Osteoblast (primary cell): ENCODE measurements at regions not wholly inside any gene's neighbourhood (a gene's known extent, or its start where the extent isn't known, plus 50 kb on each side); places are given as distances from the start of the nearest gene placed in this dataset.
"Not testable (repeated sequence)": the region's sequence is repeated elsewhere in the genome, so short reads cannot be mapped to it uniquely, and the experiment has no call there.

Experiments used
- DNase-seq: peaks from one replicate; pipeline ENCODE4 v3.0.0; 2011; ENCODE audit warnings: low spot score, mixed read lengths; ENCODE audit not compliant: insufficient read length; ENCODE audit errors: missing footprints
- H2AFZ ChIP-seq: 2 replicates; pipeline ENCODE4 v1.6.0; 2011; ENCODE audit warnings: mild to moderate bottlenecking, low read length
- H3K27ac ChIP-seq: 2 replicates; pipeline ENCODE4 v1.5.1; 2011; ENCODE audit warnings: mild to moderate bottlenecking, low read depth, low read length, moderate library complexity
- H3K27me3 ChIP-seq: 2 replicates; pipeline ENCODE4 v1.6.0; 2012; ENCODE audit warnings: mild to moderate bottlenecking, control low read depth, inconsistent platforms, low read length, moderate library complexity; ENCODE audit not compliant: insufficient read depth
- H3K36me3 ChIP-seq: 2 replicates; pipeline ENCODE4 v1.5.1; 2011; ENCODE audit warnings: mild to moderate bottlenecking, low read length, control low read depth, moderate library complexity; ENCODE audit not compliant: insufficient read depth
- H3K4me1 ChIP-seq: 2 replicates; pipeline ENCODE4 v1.5.1; 2011; ENCODE audit warnings: mild to moderate bottlenecking, low read length, control low read depth, moderate library complexity; ENCODE audit not compliant: insufficient read depth
- H3K4me2 ChIP-seq: 2 replicates; pipeline ENCODE4 v1.6.0; 2011; ENCODE audit warnings: mild to moderate bottlenecking, low read length; ENCODE audit not compliant: insufficient read depth
- H3K4me3 ChIP-seq: fragments of 200-600 bp; sonication (generic); 3 replicates; pipeline ENCODE4 v1.5.1; 2012; ENCODE audit warnings: mild to moderate bottlenecking, low read length, inconsistent platforms; ENCODE audit not compliant: insufficient read depth
- H3K79me2 ChIP-seq: 2 replicates; pipeline ENCODE4 v1.6.0; 2012; ENCODE audit warnings: mild to moderate bottlenecking, low read length, control low read depth, inconsistent platforms; ENCODE audit not compliant: insufficient read depth
- H3K9me3 ChIP-seq: 2 replicates; pipeline ENCODE4 v1.5.1; 2011; ENCODE audit warnings: low read depth, low read length, control low read depth
- H4K20me1 ChIP-seq: 2 replicates; pipeline ENCODE4 v1.6.0; 2012; ENCODE audit warnings: mild to moderate bottlenecking, low read length, control low read depth; ENCODE audit not compliant: insufficient read depth
- TF ChIP-seq, protein P1 (sequence below): IDR thresholded peaks from 2 replicates; pipeline ENCODE4 v1.5.1; 2011; ENCODE audit warnings: mild to moderate bottlenecking, low read depth, low read length, moderate library complexity; ENCODE audit errors: extremely low read depth

DNA sequence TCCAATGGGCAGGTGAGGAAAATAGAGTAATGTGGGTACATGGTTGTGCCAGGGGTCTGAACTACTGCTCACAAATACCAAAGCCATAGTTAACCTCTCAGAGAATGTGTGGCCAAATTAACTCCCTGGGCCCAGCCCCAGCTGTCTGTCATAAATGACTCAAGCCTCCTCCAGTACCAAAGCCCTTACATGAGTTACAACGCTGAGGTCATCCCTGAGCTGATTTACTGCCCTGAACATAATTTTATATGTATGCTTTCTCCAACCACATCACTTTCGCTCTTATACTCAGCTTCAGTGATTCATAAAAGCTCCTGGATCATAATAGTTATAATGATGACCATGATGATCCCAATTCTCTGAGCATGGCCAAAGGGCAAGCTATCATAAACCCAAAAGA is 283.9 kb downstream of the NKX6-1 start:
- Histone ChIP-seq H3K27me3 (no peaks in the 10 kb centered on the region), H3K27ac (no peak overlapping the region), H4K20me1 (no peaks in the 10 kb centered on the region), H3K9me3 (no peaks in the 10 kb centered on the region), H3K4me1 (no peaks in the 10 kb centered on the region), H3K79me2 (no peaks in the 10 kb centered on the region), H2AFZ (no peak overlapping the region), H3K4me2 (no peak overlapping the region), H3K36me3 (no peaks in the 10 kb centered on the region), H3K4me3 (no peak overlapping the region)
- no peak for DNase-seq
- TF ChIP-seq, protein P1, sequence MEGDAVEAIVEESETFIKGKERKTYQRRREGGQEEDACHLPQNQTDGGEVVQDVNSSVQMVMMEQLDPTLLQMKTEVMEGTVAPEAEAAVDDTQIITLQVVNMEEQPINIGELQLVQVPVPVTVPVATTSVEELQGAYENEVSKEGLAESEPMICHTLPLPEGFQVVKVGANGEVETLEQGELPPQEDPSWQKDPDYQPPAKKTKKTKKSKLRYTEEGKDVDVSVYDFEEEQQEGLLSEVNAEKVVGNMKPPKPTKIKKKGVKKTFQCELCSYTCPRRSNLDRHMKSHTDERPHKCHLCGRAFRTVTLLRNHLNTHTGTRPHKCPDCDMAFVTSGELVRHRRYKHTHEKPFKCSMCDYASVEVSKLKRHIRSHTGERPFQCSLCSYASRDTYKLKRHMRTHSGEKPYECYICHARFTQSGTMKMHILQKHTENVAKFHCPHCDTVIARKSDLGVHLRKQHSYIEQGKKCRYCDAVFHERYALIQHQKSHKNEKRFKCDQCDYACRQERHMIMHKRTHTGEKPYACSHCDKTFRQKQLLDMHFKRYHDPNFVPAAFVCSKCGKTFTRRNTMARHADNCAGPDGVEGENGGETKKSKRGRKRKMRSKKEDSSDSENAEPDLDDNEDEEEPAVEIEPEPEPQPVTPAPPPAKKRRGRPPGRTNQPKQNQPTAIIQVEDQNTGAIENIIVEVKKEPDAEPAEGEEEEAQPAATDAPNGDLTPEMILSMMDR, result no peak

GRCh38 chr4:84206226-84206625 is 292.9 kb downstream of the NKX6-1 start:
- H3K79me2 ChIP-seq, H3K27ac ChIP-seq, H3K9me3 ChIP-seq, H3K4me1 ChIP-seq, DNase-seq, H3K36me3 ChIP-seq, H3K4me3 ChIP-seq, H3K27me3 ChIP-seq, H2AFZ ChIP-seq, H3K4me2 ChIP-seq, H4K20me1 ChIP-seq: not testable (repeated sequence)

DNA sequence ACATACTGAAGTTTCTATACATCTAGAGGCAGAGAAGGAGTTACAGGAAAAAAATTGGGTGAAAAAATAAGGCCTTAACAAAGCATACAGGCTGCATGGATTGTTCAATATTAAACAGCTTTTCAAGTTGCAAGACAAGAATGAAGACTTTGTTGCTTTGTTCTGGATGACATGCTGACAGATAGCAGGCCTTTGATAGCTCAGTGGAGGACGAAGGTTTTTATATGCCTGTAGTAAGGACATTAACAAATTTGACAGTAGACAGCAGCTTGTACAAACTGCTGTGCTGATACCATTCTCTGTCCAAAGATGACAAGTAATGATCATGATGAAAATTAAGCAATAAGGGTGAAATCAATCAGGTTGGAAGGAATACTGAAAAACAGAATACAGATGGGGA is 309.9 kb downstream of the NKX6-1 start:
- no peaks in the 10 kb centered on the region for H3K79me2 ChIP-seq
- no peak overlapping the region for H3K27ac ChIP-seq
- H3K4me2 ChIP-seq, result no peak overlapping the region
- no peaks in the 10 kb centered on the region for H3K27me3 ChIP-seq
- H3K9me3 ChIP-seq, result no peaks in the 10 kb centered on the region
- H3K36me3 ChIP-seq, result no peaks in the 10 kb centered on the region
- no peaks in the 10 kb centered on the region for H3K4me1 ChIP-seq
- TF ChIP-seq, protein P1, result no peak
- DNase-seq, result no peak
- no peak overlapping the region for H2AFZ ChIP-seq
- no peak overlapping the region for H3K4me3 ChIP-seq
- no peaks in the 10 kb centered on the region for H4K20me1 ChIP-seq

DNA sequence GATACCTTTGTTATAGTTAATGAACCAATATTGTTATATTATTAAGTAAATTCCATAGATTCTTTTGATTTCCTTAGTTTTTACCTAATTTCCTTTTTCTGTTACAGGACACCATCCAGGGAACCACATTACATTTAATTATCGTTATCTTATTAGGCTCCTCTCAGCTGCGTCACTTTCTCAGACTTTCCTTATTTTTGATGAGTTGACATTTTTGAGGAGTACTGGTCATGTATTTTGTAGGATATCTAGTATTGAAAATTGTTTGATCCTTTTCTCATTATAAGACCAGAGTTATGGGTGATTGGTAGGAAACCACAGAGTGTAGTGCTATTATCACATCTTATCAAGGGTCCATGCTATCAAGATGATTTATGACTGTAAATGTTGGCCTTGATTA is 319.7 kb downstream of the NKX6-1 start:
- Histone ChIP-seq H3K79me2 (no peaks in the 10 kb centered on the region), H4K20me1 (no peaks in the 10 kb centered on the region), H3K4me3 (no peak overlapping the region), H3K27ac (no peak overlapping the region), H3K36me3 (no peaks in the 10 kb centered on the region), H3K9me3 (no peaks in the 10 kb centered on the region), H3K4me1 (no peaks in the 10 kb centered on the region), H2AFZ (no peak overlapping the region), H3K27me3 (no peaks in the 10 kb centered on the region), H3K4me2 (no peak overlapping the region)
- TF ChIP-seq, protein P1, result no peak
- no peak for DNase-seq
